PFSK-1 (cell line): ENCODE measurements at regions not wholly inside any gene's neighbourhood (a gene's known extent, or its start where the extent isn't known, plus 50 kb on each side); places are given as distances from the start of the nearest gene placed in this dataset.

Experiments
- FOXP2 ChIP-seq: optimal IDR thresholded peaks from 2 replicates; pipeline ENCODE3; 2011; ENCODE audit warnings: borderline replicate concordance, control low read depth, inconsistent platforms; ENCODE audit not compliant: insufficient read depth; ENCODE audit errors: extremely low read length, extremely low read depth
- POLR2AphosphoS5 ChIP-seq: IDR thresholded peaks from 2 replicates; pipeline ENCODE4 v1.6.1; 2012; ENCODE audit warnings: low read depth, mild to moderate bottlenecking, control low read depth, low read length, moderate library complexity
- SIN3A ChIP-seq: IDR thresholded peaks from 2 replicates; pipeline ENCODE4 v1.6.1; 2012; ENCODE audit warnings: mild to moderate bottlenecking, low read length, moderate library complexity, borderline replicate concordance; ENCODE audit not compliant: insufficient read depth
- TAF1 ChIP-seq: IDR thresholded peaks from 2 replicates; pipeline ENCODE4 v1.6.1; 2012; ENCODE audit warnings: low read length, control low read depth, borderline replicate concordance; ENCODE audit not compliant: insufficient read depth
- TF ChIP-seq, protein P1 (sequence below), 2 experiments: IDR thresholded peaks; 2 replicates each; pipeline versions ENCODE4 v1.6.1 to v1.8.0; 2011 to 2012; ENCODE audit warnings: low read depth in 2 of 2, low read length in 2 of 2, control low read depth in 1 of 2, inconsistent platforms in 1 of 2, mild to moderate bottlenecking in 1 of 2, moderate library complexity in 1 of 2; ENCODE audit not compliant: insufficient read depth in 1 of 2

- TF ChIP-seq SIN3A = no peak
- TF ChIP-seq, protein P1, sequence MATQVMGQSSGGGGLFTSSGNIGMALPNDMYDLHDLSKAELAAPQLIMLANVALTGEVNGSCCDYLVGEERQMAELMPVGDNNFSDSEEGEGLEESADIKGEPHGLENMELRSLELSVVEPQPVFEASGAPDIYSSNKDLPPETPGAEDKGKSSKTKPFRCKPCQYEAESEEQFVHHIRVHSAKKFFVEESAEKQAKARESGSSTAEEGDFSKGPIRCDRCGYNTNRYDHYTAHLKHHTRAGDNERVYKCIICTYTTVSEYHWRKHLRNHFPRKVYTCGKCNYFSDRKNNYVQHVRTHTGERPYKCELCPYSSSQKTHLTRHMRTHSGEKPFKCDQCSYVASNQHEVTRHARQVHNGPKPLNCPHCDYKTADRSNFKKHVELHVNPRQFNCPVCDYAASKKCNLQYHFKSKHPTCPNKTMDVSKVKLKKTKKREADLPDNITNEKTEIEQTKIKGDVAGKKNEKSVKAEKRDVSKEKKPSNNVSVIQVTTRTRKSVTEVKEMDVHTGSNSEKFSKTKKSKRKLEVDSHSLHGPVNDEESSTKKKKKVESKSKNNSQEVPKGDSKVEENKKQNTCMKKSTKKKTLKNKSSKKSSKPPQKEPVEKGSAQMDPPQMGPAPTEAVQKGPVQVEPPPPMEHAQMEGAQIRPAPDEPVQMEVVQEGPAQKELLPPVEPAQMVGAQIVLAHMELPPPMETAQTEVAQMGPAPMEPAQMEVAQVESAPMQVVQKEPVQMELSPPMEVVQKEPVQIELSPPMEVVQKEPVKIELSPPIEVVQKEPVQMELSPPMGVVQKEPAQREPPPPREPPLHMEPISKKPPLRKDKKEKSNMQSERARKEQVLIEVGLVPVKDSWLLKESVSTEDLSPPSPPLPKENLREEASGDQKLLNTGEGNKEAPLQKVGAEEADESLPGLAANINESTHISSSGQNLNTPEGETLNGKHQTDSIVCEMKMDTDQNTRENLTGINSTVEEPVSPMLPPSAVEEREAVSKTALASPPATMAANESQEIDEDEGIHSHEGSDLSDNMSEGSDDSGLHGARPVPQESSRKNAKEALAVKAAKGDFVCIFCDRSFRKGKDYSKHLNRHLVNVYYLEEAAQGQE (IDR thresholded peaks at IDR 0.05; ENCODE audit: insufficient read depth in 1 of 2, low read depth in 2 of 2, low read length in 2 of 2) = no peak
- TF ChIP-seq FOXP2 = no peak
- TF ChIP-seq TAF1 = no peak
- TF ChIP-seq POLR2AphosphoS5 = no peak
These were observed 74.0 kb upstream of the LHCGR start for GRCh38 chr2:48829569-48829968.

DNA sequence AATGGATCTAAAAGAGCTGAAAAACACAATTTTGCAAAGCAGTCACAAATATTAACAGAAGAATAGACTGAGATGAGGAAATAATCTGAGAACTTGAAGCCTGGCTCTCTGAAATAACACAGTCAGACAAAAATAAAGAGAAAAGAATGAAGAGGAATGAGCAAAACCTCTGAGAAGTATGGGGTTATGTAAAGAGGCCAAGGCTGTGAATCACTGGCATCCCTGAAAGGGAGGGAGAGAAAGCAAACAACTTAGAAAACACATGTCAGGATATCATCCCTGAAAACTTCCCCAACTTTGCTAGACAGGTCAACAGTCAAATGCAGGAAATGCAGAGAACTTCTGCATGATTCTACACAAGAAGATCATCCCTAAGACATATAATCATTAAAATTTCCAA is 73.5 kb upstream of the LHCGR start:
- no peak for TF ChIP-seq SIN3A
- no peak for TF ChIP-seq TAF1
- no peak for TF ChIP-seq FOXP2
- TF ChIP-seq POLR2AphosphoS5 = no peak
- TF ChIP-seq, protein P1 (IDR thresholded peaks at IDR 0.05; ENCODE audit: insufficient read depth in 1 of 2, low read depth in 2 of 2, low read length in 2 of 2) = no peak

- TF ChIP-seq POLR2AphosphoS5 (no peak), SIN3A (no peak), FOXP2 (no peak), TAF1 (no peak)
- TF ChIP-seq, protein P1 (IDR thresholded peaks at IDR 0.05; ENCODE audit: insufficient read depth in 1 of 2, low read depth in 2 of 2, low read length in 2 of 2) = no peak
These were observed 71.5 kb upstream of the LHCGR start for GRCh38 chr2:48826986-48827385.

DNA sequence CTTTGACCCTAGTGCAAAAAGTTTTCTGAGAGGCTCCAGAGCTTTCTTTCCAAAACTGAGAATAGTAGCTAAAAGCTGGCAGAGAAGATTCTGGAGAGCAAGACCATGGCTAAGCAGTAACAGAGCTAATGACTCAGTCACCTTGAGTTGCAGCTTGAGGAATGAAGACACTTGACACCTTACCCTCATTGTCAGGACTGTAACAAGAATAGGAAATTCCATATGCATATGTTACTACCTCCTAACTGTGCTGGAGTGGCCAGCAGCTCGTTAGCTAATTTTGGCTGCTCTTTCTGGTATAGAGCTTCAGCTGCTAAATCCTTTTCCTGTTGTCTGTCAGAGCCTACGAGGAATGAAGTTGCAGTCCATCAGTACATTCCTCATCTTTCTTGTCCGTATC is 68.6 kb upstream of the LHCGR start:
- TF ChIP-seq SIN3A = no peak
- no peak for TF ChIP-seq POLR2AphosphoS5
- no peak for TF ChIP-seq TAF1
- TF ChIP-seq FOXP2 = no peak
- TF ChIP-seq, protein P1 (IDR thresholded peaks at IDR 0.05; ENCODE audit: insufficient read depth in 1 of 2, low read depth in 2 of 2, low read length in 2 of 2) = no peak

- TF ChIP-seq FOXP2 (no peak), POLR2AphosphoS5 (no peak), SIN3A (no peak), TAF1 (no peak)
- TF ChIP-seq, protein P1 (IDR thresholded peaks at IDR 0.05; ENCODE audit: insufficient read depth in 1 of 2, low read depth in 2 of 2, low read length in 2 of 2) = no peak
These were observed 63.7 kb upstream of the LHCGR start for GRCh38 chr2:48819206-48819735.
